OCI-LY1 (cell line): ENCODE measurements at regions not wholly inside any gene's neighbourhood (a gene's known extent, or its start where the extent isn't known, plus 50 kb on each side); places are given as distances from the start of the nearest gene placed in this dataset.

Experiments
- EZH2 ChIP-seq: fragments of 200-600 bp; sonication (generic), shearing (Covaris generic); IDR thresholded peaks from 2 replicates; pipeline ENCODE4 v1.8.0; 2017; ENCODE audit warnings: borderline replicate concordance, mixed run types, mild to moderate bottlenecking, antibody characterized with exemption, low read length, moderate library complexity, mixed read lengths
- TF ChIP-seq, protein P1 (sequence below): fragments of 200-600 bp; sonication (generic), shearing (Covaris generic); IDR thresholded peaks from 2 replicates; pipeline ENCODE4 v1.5.1; 2017; ENCODE audit warnings: mild to moderate bottlenecking, antibody characterized with exemption, low read length, moderate library complexity, mixed read lengths

DNA sequence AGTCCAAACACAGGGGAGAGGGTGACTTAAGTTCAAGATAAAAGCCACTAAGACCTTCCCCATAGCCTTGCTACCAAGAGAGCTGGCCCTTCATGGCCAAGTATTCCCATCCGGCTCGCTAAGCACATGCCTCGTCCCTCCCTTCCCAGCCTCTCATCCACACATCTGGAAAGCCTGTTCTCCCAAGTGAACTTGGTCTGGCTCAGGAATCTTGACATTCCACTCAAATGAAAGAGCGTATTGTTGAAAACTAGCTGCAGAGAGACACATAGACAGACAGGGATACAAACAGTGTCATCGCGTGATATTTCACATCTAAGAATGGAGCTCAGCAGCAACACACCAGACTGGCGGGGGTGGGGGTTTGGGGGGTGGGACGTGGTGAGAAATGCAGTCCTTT is 182.8 kb upstream of the FOXQ1 start:
- TF ChIP-seq, protein P1, sequence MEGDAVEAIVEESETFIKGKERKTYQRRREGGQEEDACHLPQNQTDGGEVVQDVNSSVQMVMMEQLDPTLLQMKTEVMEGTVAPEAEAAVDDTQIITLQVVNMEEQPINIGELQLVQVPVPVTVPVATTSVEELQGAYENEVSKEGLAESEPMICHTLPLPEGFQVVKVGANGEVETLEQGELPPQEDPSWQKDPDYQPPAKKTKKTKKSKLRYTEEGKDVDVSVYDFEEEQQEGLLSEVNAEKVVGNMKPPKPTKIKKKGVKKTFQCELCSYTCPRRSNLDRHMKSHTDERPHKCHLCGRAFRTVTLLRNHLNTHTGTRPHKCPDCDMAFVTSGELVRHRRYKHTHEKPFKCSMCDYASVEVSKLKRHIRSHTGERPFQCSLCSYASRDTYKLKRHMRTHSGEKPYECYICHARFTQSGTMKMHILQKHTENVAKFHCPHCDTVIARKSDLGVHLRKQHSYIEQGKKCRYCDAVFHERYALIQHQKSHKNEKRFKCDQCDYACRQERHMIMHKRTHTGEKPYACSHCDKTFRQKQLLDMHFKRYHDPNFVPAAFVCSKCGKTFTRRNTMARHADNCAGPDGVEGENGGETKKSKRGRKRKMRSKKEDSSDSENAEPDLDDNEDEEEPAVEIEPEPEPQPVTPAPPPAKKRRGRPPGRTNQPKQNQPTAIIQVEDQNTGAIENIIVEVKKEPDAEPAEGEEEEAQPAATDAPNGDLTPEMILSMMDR: no peak
- no peak for TF ChIP-seq EZH2
